Caco-2 (cell line): ENCODE measurements at regions not wholly inside any gene's neighbourhood (a gene's known extent, or its start where the extent isn't known, plus 50 kb on each side); places are given as distances from the start of the nearest gene placed in this dataset.

ENCODE experiments used
- BruUV-seq: library from RNA; stranded (reverse); fragments of 400-500 nt; replicated peaks from 2 replicates; lab custom pipeline; 2021; lab: Mats Ljungman, UMichigan
- CTCF ChIA-PET: fragments of 300-600 bp; sonication (Branson Sonifier 250); formaldehyde crosslinking; loops from one replicate; lab custom pipeline; 2022; ENCODE audit warnings: antibody characterized with exemption; lab: Charles Lee
- POLR2A ChIA-PET: fragments of 300-600 bp; sonication (Branson Sonifier 250); formaldehyde crosslinking; loops from one replicate; lab custom pipeline; 2022; ENCODE audit warnings: antibody characterized with exemption; lab: Charles Lee
- DNase-seq, 2 experiments: peaks; one replicate each; pipeline versions ENCODE4 v3.0.0 to v3.0.0-alpha.2; 2020 to 2022
- H3K27me3 ChIP-seq: replicated peaks from 2 replicates; pipeline ENCODE4 v1.6.0; 2011; ENCODE audit warnings: low read length; ENCODE audit not compliant: control insufficient read depth, insufficient read depth
- H3K36me3 ChIP-seq: 2 replicates; pipeline ENCODE4 v1.5.1; 2011; ENCODE audit warnings: low read length; ENCODE audit not compliant: control insufficient read depth, insufficient read depth
- H3K4me1 ChIP-seq: fragments of 250-450 bp; sonication (Bioruptor Pico); 2 replicates; pipeline ENCODE4 v1.5.1; 2020; ENCODE audit warnings: mild to moderate bottlenecking
- H3K4me3 ChIP-seq: 2 replicates; pipeline ENCODE4 v1.5.1; 2011; ENCODE audit warnings: low read depth, mild to moderate bottlenecking, control low read depth, low read length
- H3K9me3 ChIP-seq: fragments of 250-450 bp; sonication (Bioruptor Pico); 2 replicates; pipeline ENCODE4 v1.5.1; 2020; ENCODE audit warnings: mild to moderate bottlenecking, moderate library complexity
- H3K27ac Mint-ChIP-seq: one replicate; pipeline ENCODE4 v1.8.0; 2022; ENCODE audit warnings: mixed read lengths; ENCODE audit not compliant: unreplicated experiment
- H3K27me3 Mint-ChIP-seq: one replicate; pipeline ENCODE4 v1.8.0; 2022; ENCODE audit warnings: mixed read lengths; ENCODE audit not compliant: insufficient read depth, unreplicated experiment
- H3K36me3 Mint-ChIP-seq: one replicate; pipeline ENCODE4 v1.8.0; 2022; ENCODE audit warnings: mild to moderate bottlenecking, mixed read lengths; ENCODE audit not compliant: insufficient read depth, unreplicated experiment
- H3K4me1 Mint-ChIP-seq: one replicate; pipeline ENCODE4 v1.8.0; 2022; ENCODE audit warnings: low read depth, mixed read lengths; ENCODE audit not compliant: unreplicated experiment
- H3K4me3 Mint-ChIP-seq: one replicate; pipeline ENCODE4 v1.8.0; 2022; ENCODE audit warnings: mild to moderate bottlenecking, moderate library complexity, mixed read lengths; ENCODE audit not compliant: unreplicated experiment
- H3K9me3 Mint-ChIP-seq: one replicate; pipeline ENCODE4 v1.8.0; 2022; ENCODE audit warnings: mixed read lengths; ENCODE audit not compliant: unreplicated experiment
- CTCF ChIP-seq, 2 experiments: fragments of 200-600 bp in 1 of 2; IDR thresholded peaks; 1 replicate in 1 of 2; 2 replicates in 1 of 2; pipeline versions ENCODE4 v1.5.1 to v1.8.0; 2011 to 2022; ENCODE audit warnings: antibody characterized with exemption in 1 of 2, control low read depth in 1 of 2, inconsistent platforms in 1 of 2, low read depth in 1 of 2, low read length in 1 of 2, mild to moderate bottlenecking in 1 of 2, moderate library complexity in 1 of 2; ENCODE audit not compliant: insufficient read depth in 1 of 2, severe bottlenecking in 1 of 2, unreplicated experiment in 1 of 2
- intact Hi-C: fragments of 100-400 bp; cut with micrococcal nuclease; formaldehyde crosslinking; loops from one replicate; pipeline ENCODE4 v1.10.0; 2022; ENCODE audit not compliant: unreplicated experiment

GRCh38 chr4:137685357-137685756, 153.1 kb upstream of the PCDH18 start:
- H3K36me3 ChIP-seq: no peaks in the 10 kb centered on the region
- Mint-ChIP-seq H3K4me1 (no peaks in the 10 kb centered on the region), H3K9me3 (no peaks in the 10 kb centered on the region), H3K27me3 (peaks cover 3% of the 10 kb centered on the region), H3K36me3 (no peaks in the 10 kb centered on the region), H3K27ac (no peak overlapping the region), H3K4me3 (no peak overlapping the region)
- BruUV-seq: no TSS peak
- POLR2A ChIA-PET: no interaction called here
- intact Hi-C loops: no loop called here
- no peak overlapping the region for H3K4me3 ChIP-seq
- no peaks in the 10 kb centered on the region for H3K9me3 ChIP-seq
- H3K4me1 ChIP-seq: no peaks in the 10 kb centered on the region
- CTCF ChIA-PET: no interaction called here
- H3K27me3 ChIP-seq: no peaks in the 10 kb centered on the region
- TF ChIP-seq CTCF (IDR thresholded peaks at IDR 0.05; ENCODE audit: insufficient read depth in 1 of 2, low read depth in 1 of 2, low read length in 1 of 2, severe bottlenecking in 1 of 2, unreplicated experiment in 1 of 2): no peak
- no peak for DNase-seq

DNA sequence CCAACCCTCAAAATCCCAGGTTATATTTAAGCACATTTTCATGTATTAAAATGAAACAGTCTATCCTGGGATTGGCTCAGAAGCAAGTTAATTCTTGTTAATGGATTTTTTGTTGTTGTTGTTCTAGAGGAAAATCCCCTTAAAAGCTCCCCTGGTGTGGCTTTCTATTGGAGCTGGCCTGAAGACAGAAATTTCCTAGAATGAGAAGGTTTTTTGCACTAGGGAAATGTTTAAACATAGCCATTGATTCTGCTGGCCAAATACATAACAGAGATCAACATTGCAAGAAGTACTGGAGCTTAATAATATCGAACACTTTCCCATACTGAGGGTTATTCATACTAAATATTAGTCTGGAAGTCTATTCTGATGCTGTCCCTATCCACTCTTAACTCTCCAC, 148.8 kb upstream of the PCDH18 start:
- Mint-ChIP-seq H3K27ac (no peak overlapping the region), H3K36me3 (no peaks in the 10 kb centered on the region), H3K4me1 (no peaks in the 10 kb centered on the region), H3K27me3 (no peaks in the 10 kb centered on the region), H3K4me3 (no peak overlapping the region), H3K9me3 (no peaks in the 10 kb centered on the region)
- ChIA-PET CTCF (no interaction called here), POLR2A (no interaction called here)
- DNase-seq: no peak
- no peak for TF ChIP-seq CTCF (IDR thresholded peaks at IDR 0.05; ENCODE audit: insufficient read depth in 1 of 2, low read depth in 1 of 2, low read length in 1 of 2, severe bottlenecking in 1 of 2, unreplicated experiment in 1 of 2)
- Histone ChIP-seq H3K4me1 (no peaks in the 10 kb centered on the region), H3K36me3 (no peaks in the 10 kb centered on the region), H3K27me3 (no peaks in the 10 kb centered on the region), H3K9me3 (no peaks in the 10 kb centered on the region), H3K4me3 (no peak overlapping the region)
- intact Hi-C loops: no loop called here
- BruUV-seq: no TSS peak

DNA sequence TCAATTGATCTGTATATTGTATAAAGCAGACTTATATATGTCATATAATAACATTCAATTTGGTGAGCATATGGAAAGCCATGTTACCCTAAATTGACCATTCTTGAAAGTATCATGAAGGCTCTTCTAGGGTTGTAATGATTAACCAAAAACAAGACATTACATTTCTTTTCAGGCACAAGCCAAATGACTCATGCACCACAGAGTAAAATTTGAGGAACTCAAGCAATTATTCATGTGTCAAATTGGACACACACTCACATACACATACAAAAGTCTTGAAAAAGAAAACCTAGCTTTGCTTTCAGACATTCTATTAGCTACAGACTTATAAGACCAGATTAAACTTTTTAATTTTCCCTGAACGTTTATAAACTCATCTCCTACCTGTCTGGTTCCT, 146.5 kb upstream of the PCDH18 start:
- no peak overlapping the region for H3K27ac Mint-ChIP-seq
- H3K36me3 ChIP-seq: no peaks in the 10 kb centered on the region
- POLR2A ChIA-PET: no interaction called here
- H3K27me3 ChIP-seq: no peaks in the 10 kb centered on the region
- no TSS peak for BruUV-seq
- H3K4me1 Mint-ChIP-seq: no peaks in the 10 kb centered on the region
- H3K36me3 Mint-ChIP-seq: no peaks in the 10 kb centered on the region
- no peaks in the 10 kb centered on the region for H3K9me3 ChIP-seq
- H3K4me3 Mint-ChIP-seq: no peak overlapping the region
- CTCF ChIA-PET: no interaction called here
- no peaks in the 10 kb centered on the region for H3K27me3 Mint-ChIP-seq
- DNase-seq: no peak
- H3K9me3 Mint-ChIP-seq: no peaks in the 10 kb centered on the region
- no peak overlapping the region for H3K4me3 ChIP-seq
- intact Hi-C loops: no loop called here
- TF ChIP-seq CTCF (IDR thresholded peaks at IDR 0.05; ENCODE audit: insufficient read depth in 1 of 2, low read depth in 1 of 2, low read length in 1 of 2, severe bottlenecking in 1 of 2, unreplicated experiment in 1 of 2): no peak
- H3K4me1 ChIP-seq: no peaks in the 10 kb centered on the region
